ENCODE measurements at regions not wholly inside any gene's neighbourhood (a gene's known extent, or its start where the extent isn't known, plus 50 kb on each side); places are given as distances from the start of the nearest gene placed in this dataset.
"Not testable (repeated sequence)": the region's sequence is repeated elsewhere in the genome, so short reads cannot be mapped to it uniquely, and the experiment has no call there.

- DNase-seq: no peak
These were observed 817.5 kb upstream of the SLC10A2 start for GRCh38 chr13:103883698-103884097.

- DNase-seq: no peak
These were observed 816.9 kb upstream of the SLC10A2 start for GRCh38 chr13:103883164-103883563.

- not testable (repeated sequence) for DNase-seq
These were observed 813.9 kb upstream of the SLC10A2 start for GRCh38 chr13:103880146-103880545.

- no peak for DNase-seq
These were observed 812.8 kb upstream of the SLC10A2 start for GRCh38 chr13:103878891-103879605.

GRCh38 chr13:103876571-103876970, 810.4 kb upstream of the SLC10A2 start:
- no peak for DNase-seq

GRCh38 chr13:103873725-103874124, 807.5 kb upstream of the SLC10A2 start:
- DNase-seq: no peak

GRCh38 chr13:103866048-103866447, 799.8 kb upstream of the SLC10A2 start:
- DNase-seq: no peak

GRCh38 chr13:103862525-103862924, 796.3 kb upstream of the SLC10A2 start:
- DNase-seq: no peak

GRCh38 chr13:103859952-103860351, 793.7 kb upstream of the SLC10A2 start:
- DNase-seq: no peak

GRCh38 chr13:103852036-103852435, 785.8 kb upstream of the SLC10A2 start:
- no peak for DNase-seq

GRCh38 chr13:103844471-103844870, 778.3 kb upstream of the SLC10A2 start:
- DNase-seq: no peak

GRCh38 chr13:103839460-103839859, 773.2 kb upstream of the SLC10A2 start:
- DNase-seq: no peak

- DNase-seq: no peak
These were observed 768.8 kb upstream of the SLC10A2 start for GRCh38 chr13:103835052-103835451.

GRCh38 chr13:103833294-103833852, 767.2 kb upstream of the SLC10A2 start:
- no peak for DNase-seq

GRCh38 chr13:103815619-103816018, 749.4 kb upstream of the SLC10A2 start:
- DNase-seq: no peak

- no peak for DNase-seq
These were observed 746.8 kb upstream of the SLC10A2 start for GRCh38 chr13:103812971-103813370.

- no peak for DNase-seq
These were observed 746.3 kb upstream of the SLC10A2 start for GRCh38 chr13:103812558-103812957.

GRCh38 chr13:103810026-103810425, 743.8 kb upstream of the SLC10A2 start:
- no peak for DNase-seq

GRCh38 chr13:103805771-103806170, 739.6 kb upstream of the SLC10A2 start:
- no peak for DNase-seq

GRCh38 chr13:103803349-103803748, 737.1 kb upstream of the SLC10A2 start:
- DNase-seq: no peak

- no peak for DNase-seq
These were observed 732.8 kb upstream of the SLC10A2 start for GRCh38 chr13:103799028-103799427.

GRCh38 chr13:103795892-103796478, 729.8 kb upstream of the SLC10A2 start:
- DNase-seq: no peak

GRCh38 chr13:103794526-103794925, 728.3 kb upstream of the SLC10A2 start:
- no peak for DNase-seq

GRCh38 chr13:103788061-103788652, 721.9 kb upstream of the SLC10A2 start:
- no peak for DNase-seq

All from activated naive CD4-positive, alpha-beta T cell treated with anti-CD3 and anti-CD28 coated beads, Interleukin-2, amount 50 U/mL, for 16 hours (primary cell).